Neuronal stem cell (in vitro differentiated cells): ENCODE measurements at regions not wholly inside any gene's neighbourhood (a gene's known extent, or its start where the extent isn't known, plus 50 kb on each side); places are given as distances from the start of the nearest gene placed in this dataset.

ENCODE experiments used
- DNase-seq: peaks from one replicate; pipeline ENCODE4 v3.0.0-alpha.2; 2013; ENCODE audit warnings: low spot score
- H2AFZ ChIP-seq: one replicate; pipeline ENCODE4 v1.6.1; 2013; ENCODE audit warnings: mild to moderate bottlenecking, low read length, inconsistent platforms
- H2AK5ac ChIP-seq: 2 replicates; pipeline ENCODE4 v1.6.1; 2013; ENCODE audit warnings: low read depth, mild to moderate bottlenecking, inconsistent platforms, low read length, moderate library complexity, mixed read lengths
- H2BK120ac ChIP-seq: 2 replicates; pipeline ENCODE4 v1.6.1; 2013; ENCODE audit warnings: low read depth, mild to moderate bottlenecking, inconsistent platforms, low read length, moderate library complexity, mixed read lengths
- H2BK12ac ChIP-seq: one replicate; pipeline ENCODE4 v1.6.1; 2013; ENCODE audit warnings: low read length, inconsistent platforms
- H2BK15ac ChIP-seq: 2 replicates; pipeline ENCODE4 v1.6.1; 2013; ENCODE audit warnings: mild to moderate bottlenecking, low read length, inconsistent platforms, mixed read lengths
- H2BK5ac ChIP-seq: one replicate; pipeline ENCODE4 v1.6.1; 2013; ENCODE audit warnings: inconsistent platforms, mild to moderate bottlenecking, low read length, moderate library complexity
- H3K14ac ChIP-seq: one replicate; pipeline ENCODE4 v1.6.1; 2013; ENCODE audit warnings: low read length, inconsistent platforms
- H3K18ac ChIP-seq: 2 replicates; pipeline ENCODE4 v1.6.1; 2013; ENCODE audit warnings: low read length, inconsistent platforms
- H3K23ac ChIP-seq: 2 replicates; pipeline ENCODE4 v1.6.1; 2013; ENCODE audit warnings: low read depth, mild to moderate bottlenecking, mixed read lengths, low read length, inconsistent platforms; ENCODE audit not compliant: poor library complexity
- H3K27ac ChIP-seq: replicated peaks from 3 replicates; pipeline ENCODE4 v1.5.1; 2013; ENCODE audit warnings: low read length, inconsistent platforms
- H3K27me3 ChIP-seq, 3 experiments: 2 replicates each; pipeline ENCODE4 v1.6.1; 2013; ENCODE audit warnings: low read length in 3 of 3, mild to moderate bottlenecking in 2 of 3, inconsistent platforms in 1 of 3, low read depth in 1 of 3, mixed read lengths in 1 of 3, moderate library complexity in 1 of 3; ENCODE audit not compliant: control insufficient read depth in 3 of 3, insufficient read depth in 3 of 3
- H3K36me3 ChIP-seq, 2 donors: replicated peaks in 1 of 2; 2 replicates each; pipeline ENCODE4 v1.6.1; 2013; ENCODE audit warnings: low read length in 2 of 2; ENCODE audit not compliant: control insufficient read depth in 2 of 2, insufficient read depth in 2 of 2
- H3K4ac ChIP-seq: 2 replicates; pipeline ENCODE4 v1.6.1; 2013; ENCODE audit warnings: inconsistent platforms, mild to moderate bottlenecking, low read length, moderate library complexity
- H3K4me1 ChIP-seq, 2 donors: 1 replicate in 1 of 2; 2 replicates in 1 of 2; pipeline ENCODE4 v1.6.1; 2013; ENCODE audit warnings: low read length in 2 of 2, low read depth in 1 of 2; ENCODE audit not compliant: control insufficient read depth in 2 of 2, insufficient read depth in 1 of 2
- H3K4me2 ChIP-seq: one replicate; pipeline ENCODE4 v1.6.1; 2013; ENCODE audit warnings: mild to moderate bottlenecking, low read length, inconsistent platforms; ENCODE audit not compliant: insufficient read depth, poor library complexity, severe bottlenecking
- H3K4me3 ChIP-seq, 2 donors: 2 replicates each; pipeline ENCODE4 v1.5.1; 2013; ENCODE audit warnings: low read length in 2 of 2, mild to moderate bottlenecking in 2 of 2, inconsistent platforms in 1 of 2, moderate library complexity in 1 of 2
- H3K79me1 ChIP-seq: one replicate; pipeline ENCODE4 v1.6.1; 2013; ENCODE audit warnings: low read depth, mild to moderate bottlenecking, inconsistent platforms, low read length, moderate library complexity
- H3K9ac ChIP-seq: one replicate; pipeline ENCODE4 v1.6.1; 2013; ENCODE audit warnings: mild to moderate bottlenecking, low read depth, low read length, inconsistent platforms; ENCODE audit not compliant: poor library complexity
- H3K9me3 ChIP-seq, 2 donors: replicated peaks in 1 of 2; 2 replicates each; pipeline versions ENCODE3 to v1.6.1; 2013; ENCODE audit warnings: low read length in 2 of 2, mild to moderate bottlenecking in 2 of 2, inconsistent platforms in 1 of 2, low read depth in 1 of 2, mixed read lengths in 1 of 2, moderate library complexity in 1 of 2; ENCODE audit not compliant: control insufficient read depth in 2 of 2, insufficient read depth in 1 of 2
- H4K8ac ChIP-seq: one replicate; pipeline ENCODE4 v1.6.1; 2013; ENCODE audit warnings: low read depth, mild to moderate bottlenecking, inconsistent platforms, low read length, moderate library complexity
- H4K91ac ChIP-seq: one replicate; pipeline ENCODE4 v1.6.1; 2013; ENCODE audit warnings: low read length, low read depth, mild to moderate bottlenecking, inconsistent platforms; ENCODE audit not compliant: poor library complexity
- WGBS, 2 donors: extraction: QIAGEN DNeasy Blood & Tissue Kit; methylation state at CpG; one replicate each; pipeline ENCODE4 v1.1.7; 2013; ENCODE audit warnings: missing lambda C conversion rate in 2 of 2, mixed read lengths in 1 of 2; ENCODE audit not compliant: insufficient read length in 2 of 2, insufficient replicate concordance in 1 of 2; ENCODE audit errors: extremely low coverage in 2 of 2; 5-methylcytosine and 5-hydroxymethylcytosine counted together

DNA sequence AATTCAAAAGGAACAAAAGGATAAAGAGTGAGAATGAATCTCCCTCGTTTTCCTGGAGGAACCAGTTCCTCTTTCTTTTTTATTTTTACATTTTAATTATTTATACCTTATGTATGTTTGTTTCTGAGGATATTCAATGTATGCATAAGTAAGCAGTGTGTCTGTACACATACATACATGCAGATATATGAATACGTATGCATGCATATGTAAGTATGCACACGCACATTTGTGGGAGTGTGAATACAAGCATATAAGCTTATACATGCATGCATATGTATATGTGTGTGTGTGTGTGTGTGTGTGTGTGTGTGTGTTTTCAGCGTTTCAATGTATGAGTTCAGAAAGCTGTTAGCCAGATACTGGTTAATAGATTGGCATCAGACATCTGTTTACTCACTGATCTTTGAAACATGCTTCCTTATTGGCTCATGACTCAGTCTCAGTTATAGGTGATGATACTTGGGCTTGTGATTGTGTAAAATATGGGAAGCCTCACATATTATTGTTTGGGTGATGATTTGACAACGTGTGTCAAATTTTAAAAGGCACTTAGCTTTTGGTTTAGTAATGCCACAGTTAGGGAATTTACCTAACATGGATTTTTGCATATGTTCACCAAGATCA lies 279.7 kb upstream of the TRIB2 start:
- Histone ChIP-seq H3K14ac (no peak overlapping the region), H3K4ac (no peak overlapping the region), H2AK5ac (no peak overlapping the region), H3K79me1 (no peaks in the 10 kb centered on the region), H2BK12ac (no peak overlapping the region), H3K27me3 (no peaks in the 10 kb centered on the region), H4K91ac (no peak overlapping the region), H4K8ac (no peak overlapping the region), H2BK5ac (no peak overlapping the region), H2BK15ac (no peak overlapping the region), H2AFZ (no peak overlapping the region), H3K4me1 (peaks cover 4 to 9% of the 10 kb centered on the region in 2 donors), H3K36me3 (no peaks in the 10 kb centered on the region), H3K18ac (no peak overlapping the region), H3K4me2 (no peak overlapping the region), H3K23ac (no peak overlapping the region), H3K9ac (no peak overlapping the region), H3K4me3 (no peak overlapping the region), H3K9me3 (no peaks in the 10 kb centered on the region), H3K27ac (no peak overlapping the region), H2BK120ac (no peak overlapping the region)
- no CpG with 5 or more reads among the region's 5 CpGs for WGBS, 2 donors
- no peak for DNase-seq

DNA sequence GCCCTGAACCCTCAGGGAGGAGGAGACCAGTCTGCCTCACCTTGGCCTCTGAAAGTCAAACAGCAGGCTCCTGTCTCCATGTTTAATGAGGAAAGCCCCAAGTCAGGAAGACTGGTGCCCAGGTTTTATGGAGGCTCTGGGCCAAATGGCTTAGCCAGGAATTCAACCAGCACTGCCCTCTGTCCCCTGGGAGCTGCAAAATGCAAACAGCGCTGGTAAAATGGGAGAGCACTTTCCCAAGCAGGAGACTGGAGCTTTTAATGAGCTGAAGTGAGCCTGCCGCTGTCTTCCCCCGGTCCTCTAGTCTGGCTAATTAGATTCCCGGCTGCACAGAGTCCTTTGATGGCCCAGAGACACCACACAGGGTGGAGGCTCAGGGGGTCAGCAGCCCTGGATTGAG lies 276.0 kb upstream of the TRIB2 start:
- peak; percentile 42 for DNase-seq
- no CpG with 5 or more reads among the region's 4 CpGs for WGBS, 2 donors

DNA sequence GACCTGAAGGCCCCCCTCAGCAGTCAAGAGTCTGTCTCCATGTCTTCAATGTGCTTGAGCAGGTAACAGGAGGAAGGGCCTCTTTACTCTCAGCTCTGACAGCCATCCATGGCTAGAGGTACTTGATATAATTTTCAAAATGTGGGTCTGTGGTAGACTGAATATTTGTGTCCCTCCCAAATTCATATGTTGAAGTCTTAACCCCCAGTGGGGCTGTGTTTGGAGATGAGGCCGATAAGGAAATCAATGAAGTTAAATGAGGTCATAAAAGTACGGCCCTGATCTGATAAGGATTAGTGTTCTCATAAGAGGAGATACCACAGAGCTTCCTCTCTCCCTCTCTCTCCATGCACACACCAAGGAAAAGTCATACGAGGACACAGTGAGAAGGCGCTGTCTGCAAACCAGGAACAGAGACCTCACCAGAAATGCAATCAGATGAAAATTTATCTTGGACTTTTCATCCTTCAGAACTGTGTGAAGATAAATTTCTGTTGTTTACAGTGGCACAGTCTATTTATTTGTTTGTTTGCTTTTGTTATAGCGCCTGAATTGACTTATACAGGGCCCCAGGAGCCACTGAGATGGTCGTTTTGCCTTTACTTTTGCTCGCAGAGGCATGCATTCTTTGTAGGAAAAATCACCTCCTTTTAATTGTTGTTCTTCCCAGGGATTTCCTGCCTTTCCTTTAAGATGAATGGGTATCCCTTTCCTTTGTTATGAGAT lies 274.8 kb upstream of the TRIB2 start:
- no peak overlapping the region for H3K4ac ChIP-seq
- no peak for DNase-seq
- no peak overlapping the region for H3K23ac ChIP-seq
- H2AFZ ChIP-seq, result peak overlapping the region; percentile 27
- no peak overlapping the region for H3K4me2 ChIP-seq
- no peaks in the 10 kb centered on the region for H3K79me1 ChIP-seq
- no peak overlapping the region for H3K4me3 ChIP-seq
- WGBS, 2 donors, result no CpG with 5 or more reads among the region's 7 CpGs
- H3K18ac ChIP-seq, result no peak overlapping the region
- H2BK12ac ChIP-seq, result no peak overlapping the region
- no peaks in the 10 kb centered on the region for H3K36me3 ChIP-seq
- H3K9me3 ChIP-seq, result no peaks in the 10 kb centered on the region
- H2AK5ac ChIP-seq, result no peak overlapping the region
- no peak overlapping the region for H4K91ac ChIP-seq
- peaks cover 5 to 18% of the 10 kb centered on the region in 2 donors for H3K4me1 ChIP-seq
- peak overlapping the region; percentile 66 for H3K27ac ChIP-seq
- H2BK15ac ChIP-seq, result no peak overlapping the region
- no peak overlapping the region for H4K8ac ChIP-seq
- H2BK120ac ChIP-seq, result no peak overlapping the region
- H3K9ac ChIP-seq, result no peak overlapping the region
- no peaks in the 10 kb centered on the region for H3K27me3 ChIP-seq
- H3K14ac ChIP-seq, result no peak overlapping the region
- no peak overlapping the region for H2BK5ac ChIP-seq

More for the DNA sequence above, 276.0 kb upstream of the TRIB2 start:
- no peaks in the 10 kb centered on the region for H3K9me3 ChIP-seq
- H4K8ac ChIP-seq, result no peak overlapping the region
- H4K91ac ChIP-seq, result no peak overlapping the region
- H3K14ac ChIP-seq, result no peak overlapping the region
- no peaks in the 10 kb centered on the region for H3K36me3 ChIP-seq
- H3K27ac ChIP-seq, result peak overlapping the region; percentile 61
- no peak overlapping the region for H2BK15ac ChIP-seq
- H3K9ac ChIP-seq, result no peak overlapping the region
- H3K23ac ChIP-seq, result no peak overlapping the region
- no peak overlapping the region for H2BK5ac ChIP-seq
- no peak overlapping the region for H2BK12ac ChIP-seq
- no peak overlapping the region for H3K4me3 ChIP-seq
- H3K18ac ChIP-seq, result no peak overlapping the region
- H3K4ac ChIP-seq, result no peak overlapping the region
- no peak overlapping the region for H2BK120ac ChIP-seq
- H3K27me3 ChIP-seq, result no peaks in the 10 kb centered on the region
- H3K4me1 ChIP-seq, result peaks cover 5 to 18% of the 10 kb centered on the region in 2 donors
- no peak overlapping the region for H2AFZ ChIP-seq
- H3K4me2 ChIP-seq, result no peak overlapping the region
- no peaks in the 10 kb centered on the region for H3K79me1 ChIP-seq
- H2AK5ac ChIP-seq, result no peak overlapping the region

DNA sequence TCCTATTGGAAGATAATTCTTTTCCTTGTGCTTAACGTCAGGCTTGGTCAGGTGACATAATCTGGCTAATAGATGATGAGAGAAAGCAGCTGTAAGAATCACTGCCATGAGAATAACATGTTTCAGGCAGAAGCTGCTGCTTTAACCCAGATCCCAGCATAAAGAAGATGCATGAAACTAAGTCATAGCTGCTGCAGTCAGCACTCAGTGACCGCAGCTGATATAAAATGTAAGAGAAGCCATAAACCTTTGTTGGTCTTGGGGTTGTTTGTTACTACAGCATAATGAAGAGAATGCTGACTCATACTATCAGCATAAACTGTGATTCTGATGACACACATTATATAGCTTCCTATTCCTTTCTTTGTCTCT lies 274.3 kb upstream of the TRIB2 start:
- no peaks in the 10 kb centered on the region for H3K36me3 ChIP-seq
- peak overlapping the region; percentile 62 for H3K27ac ChIP-seq
- H3K9me3 ChIP-seq, result no peaks in the 10 kb centered on the region
- no peak overlapping the region for H2BK120ac ChIP-seq
- H3K4me2 ChIP-seq, result no peak overlapping the region
- H2BK12ac ChIP-seq, result no peak overlapping the region
- H2AFZ ChIP-seq, result peak overlapping the region; percentile 27
- no peak overlapping the region for H3K9ac ChIP-seq
- no peak overlapping the region for H3K4me3 ChIP-seq
- no CpG with 5 or more reads among the region's 2 CpGs for WGBS, 2 donors
- no peaks in the 10 kb centered on the region for H3K27me3 ChIP-seq
- H4K8ac ChIP-seq, result no peak overlapping the region
- no peak overlapping the region for H4K91ac ChIP-seq
- H3K14ac ChIP-seq, result no peak overlapping the region
- H3K79me1 ChIP-seq, result no peaks in the 10 kb centered on the region
- peaks cover 5 to 18% of the 10 kb centered on the region in 2 donors for H3K4me1 ChIP-seq
- H2BK5ac ChIP-seq, result no peak overlapping the region
- no peak overlapping the region for H3K23ac ChIP-seq
- H3K4ac ChIP-seq, result no peak overlapping the region
- no peak overlapping the region for H2BK15ac ChIP-seq
- H3K18ac ChIP-seq, result no peak overlapping the region
- H2AK5ac ChIP-seq, result no peak overlapping the region
- DNase-seq, result no peak
